Type B pancreatic cell (in vitro differentiated cells): ENCODE measurements at regions not wholly inside any gene's neighbourhood (a gene's known extent, or its start where the extent isn't known, plus 50 kb on each side); places are given as distances from the start of the nearest gene placed in this dataset.

Experiments used
- DNase-seq: peaks from one replicate; pipeline ENCODE4 v3.0.0; 2021; ENCODE audit warnings: mixed read lengths; ENCODE audit not compliant: unreplicated experiment; ENCODE audit errors: extremely low spot score
- H3K27ac Mint-ChIP-seq: 2 replicates; pipeline ENCODE4 v1.8.0; 2021; ENCODE audit warnings: mild to moderate bottlenecking, mixed read lengths
- H3K27me3 Mint-ChIP-seq: 2 replicates; pipeline ENCODE4 v1.8.0; 2021; ENCODE audit warnings: mixed read lengths
- H3K36me3 Mint-ChIP-seq: 2 replicates; pipeline ENCODE4 v1.8.0; 2021; ENCODE audit warnings: mixed read lengths
- H3K4me1 Mint-ChIP-seq: one replicate; pipeline ENCODE4 v1.8.0; 2021; ENCODE audit warnings: mixed read lengths; ENCODE audit not compliant: unreplicated experiment
- H3K4me3 Mint-ChIP-seq: 2 replicates; pipeline ENCODE4 v1.8.0; 2021; ENCODE audit warnings: mild to moderate bottlenecking, mixed read lengths
- H3K9me3 Mint-ChIP-seq: 2 replicates; pipeline ENCODE4 v1.8.0; 2021; ENCODE audit warnings: mixed read lengths
- TF ChIP-seq, protein P1 (sequence below): fragments of 200-600 bp; sonication (generic); conservative IDR thresholded peaks from 2 replicates; pipeline ENCODE4 v1.5.0; 2021; ENCODE audit warnings: antibody characterized with exemption, mild to moderate bottlenecking

DNA sequence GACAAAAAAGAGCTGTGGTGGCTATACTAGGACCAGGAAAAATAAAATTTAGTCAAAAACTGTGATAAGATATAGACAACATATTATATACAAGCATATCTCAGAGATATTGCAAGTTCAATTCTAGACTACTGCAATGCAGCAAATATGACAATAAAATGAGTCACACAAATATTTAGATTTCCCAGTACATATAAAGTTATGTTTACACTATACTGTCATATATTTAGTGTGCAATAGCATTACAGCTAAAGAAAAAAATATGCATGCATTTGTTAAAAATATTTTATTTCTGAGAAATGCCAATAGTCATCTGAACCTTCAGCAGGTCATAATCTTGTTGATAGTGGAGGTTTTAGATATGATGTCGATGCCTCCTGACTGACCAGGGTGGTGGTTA lies 72.1 kb downstream of the AKR1C4 start:
- no peak overlapping the region for H3K4me3 Mint-ChIP-seq
- no peaks in the 10 kb centered on the region for H3K36me3 Mint-ChIP-seq
- no peaks in the 10 kb centered on the region for H3K9me3 Mint-ChIP-seq
- no peak for DNase-seq
- no peaks in the 10 kb centered on the region for H3K27me3 Mint-ChIP-seq
- TF ChIP-seq, protein P1, sequence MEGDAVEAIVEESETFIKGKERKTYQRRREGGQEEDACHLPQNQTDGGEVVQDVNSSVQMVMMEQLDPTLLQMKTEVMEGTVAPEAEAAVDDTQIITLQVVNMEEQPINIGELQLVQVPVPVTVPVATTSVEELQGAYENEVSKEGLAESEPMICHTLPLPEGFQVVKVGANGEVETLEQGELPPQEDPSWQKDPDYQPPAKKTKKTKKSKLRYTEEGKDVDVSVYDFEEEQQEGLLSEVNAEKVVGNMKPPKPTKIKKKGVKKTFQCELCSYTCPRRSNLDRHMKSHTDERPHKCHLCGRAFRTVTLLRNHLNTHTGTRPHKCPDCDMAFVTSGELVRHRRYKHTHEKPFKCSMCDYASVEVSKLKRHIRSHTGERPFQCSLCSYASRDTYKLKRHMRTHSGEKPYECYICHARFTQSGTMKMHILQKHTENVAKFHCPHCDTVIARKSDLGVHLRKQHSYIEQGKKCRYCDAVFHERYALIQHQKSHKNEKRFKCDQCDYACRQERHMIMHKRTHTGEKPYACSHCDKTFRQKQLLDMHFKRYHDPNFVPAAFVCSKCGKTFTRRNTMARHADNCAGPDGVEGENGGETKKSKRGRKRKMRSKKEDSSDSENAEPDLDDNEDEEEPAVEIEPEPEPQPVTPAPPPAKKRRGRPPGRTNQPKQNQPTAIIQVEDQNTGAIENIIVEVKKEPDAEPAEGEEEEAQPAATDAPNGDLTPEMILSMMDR: no peak
- H3K27ac Mint-ChIP-seq: no peak overlapping the region
- no peaks in the 10 kb centered on the region for H3K4me1 Mint-ChIP-seq

DNA sequence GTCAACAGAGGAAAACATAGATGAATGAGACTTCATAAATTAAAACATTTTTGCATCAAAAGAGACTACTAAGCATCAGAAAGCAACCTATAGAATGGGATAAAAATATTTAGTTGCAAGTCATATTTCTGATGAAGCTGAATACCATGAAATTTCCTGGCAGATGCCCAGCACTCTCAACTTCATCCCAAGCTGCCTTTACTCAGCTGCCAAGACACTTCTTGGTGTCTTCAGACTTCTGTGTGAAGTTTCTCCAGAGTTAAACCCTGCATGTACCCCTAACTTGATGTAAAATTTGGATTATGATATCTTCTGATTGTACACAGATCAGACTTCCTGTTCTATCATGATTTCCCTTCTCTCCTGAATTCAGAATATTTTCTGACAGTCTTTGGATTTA lies 73.2 kb downstream of the AKR1C4 start:
- H3K4me3 Mint-ChIP-seq: no peak overlapping the region
- DNase-seq: no peak
- H3K36me3 Mint-ChIP-seq: no peaks in the 10 kb centered on the region
- no peaks in the 10 kb centered on the region for H3K27me3 Mint-ChIP-seq
- H3K27ac Mint-ChIP-seq: no peak overlapping the region
- TF ChIP-seq, protein P1: no peak
- no peaks in the 10 kb centered on the region for H3K4me1 Mint-ChIP-seq
- no peaks in the 10 kb centered on the region for H3K9me3 Mint-ChIP-seq

DNA sequence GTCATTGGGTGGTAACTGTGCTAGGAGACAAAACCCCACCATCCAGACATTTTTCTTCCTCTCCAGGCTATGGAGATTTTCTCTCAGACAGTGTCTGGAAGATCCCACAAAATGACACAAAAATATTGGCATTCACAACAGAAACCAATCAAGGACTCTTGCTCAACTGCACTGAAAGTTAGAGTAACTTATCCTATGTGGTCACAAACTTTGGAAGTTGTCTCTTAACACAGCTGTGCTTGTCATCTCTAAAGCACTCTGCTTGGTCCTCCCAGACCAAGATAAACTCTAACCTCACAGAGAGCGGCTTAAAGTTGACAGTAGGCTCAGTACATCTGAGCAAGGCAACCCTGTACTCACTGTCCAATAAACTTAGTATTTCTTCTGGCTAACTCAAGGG lies 74.9 kb downstream of the AKR1C4 start:
- Mint-ChIP-seq H3K36me3 (no peaks in the 10 kb centered on the region), H3K4me1 (no peaks in the 10 kb centered on the region), H3K27ac (no peak overlapping the region), H3K9me3 (no peaks in the 10 kb centered on the region), H3K27me3 (no peaks in the 10 kb centered on the region), H3K4me3 (no peak overlapping the region)
- TF ChIP-seq, protein P1: no peak
- no peak for DNase-seq

DNA sequence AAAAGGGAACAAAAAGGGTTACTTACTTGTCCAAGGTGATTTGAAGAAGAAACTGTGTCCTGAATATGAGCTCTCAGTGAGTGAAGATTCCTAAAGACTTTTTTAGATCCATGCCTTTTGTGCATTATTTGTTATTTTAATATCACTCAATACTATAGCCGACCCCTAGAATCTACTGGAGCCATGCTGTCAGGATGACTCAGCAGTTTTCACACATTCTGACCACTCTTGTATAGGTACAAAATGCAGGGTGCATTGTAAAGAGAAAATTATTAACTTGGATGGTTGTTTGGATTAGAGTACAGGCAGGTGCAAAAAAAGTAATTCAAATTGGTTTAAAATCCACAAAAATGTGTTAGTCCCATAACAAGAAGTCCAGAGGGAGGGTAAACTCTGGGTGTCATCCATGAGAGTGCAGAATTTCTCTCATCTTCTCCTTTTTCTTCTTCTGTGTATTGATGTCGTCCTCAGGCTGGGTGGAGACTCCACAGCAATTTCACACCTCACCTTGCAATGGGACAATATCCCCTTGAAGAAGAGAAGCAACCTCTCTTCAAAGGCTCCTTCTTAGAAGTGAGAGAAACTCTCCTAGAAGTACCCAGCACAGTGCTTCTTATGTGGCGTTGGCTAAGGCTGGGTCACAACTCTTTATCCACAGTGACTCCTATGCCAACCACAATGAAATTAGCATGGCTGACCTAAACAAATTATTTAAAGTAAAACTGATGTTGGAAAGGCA lies 75.6 kb downstream of the AKR1C4 start:
- peaks cover 2% of the 10 kb centered on the region for H3K9me3 Mint-ChIP-seq
- no peak overlapping the region for H3K4me3 Mint-ChIP-seq
- no peaks in the 10 kb centered on the region for H3K36me3 Mint-ChIP-seq
- H3K27me3 Mint-ChIP-seq: peaks cover under 1% of the 10 kb centered on the region
- H3K27ac Mint-ChIP-seq: no peak overlapping the region
- TF ChIP-seq, protein P1: no peak
- H3K4me1 Mint-ChIP-seq: no peaks in the 10 kb centered on the region
- DNase-seq: no peak

GRCh38 chr10:5274795-5275194 lies 78.2 kb downstream of the AKR1C4 start:
- Mint-ChIP-seq H3K4me3 (no peak overlapping the region), H3K27ac (no peak overlapping the region), H3K9me3 (peaks cover 6% of the 10 kb centered on the region), H3K4me1 (no peaks in the 10 kb centered on the region), H3K36me3 (no peaks in the 10 kb centered on the region), H3K27me3 (peaks cover 10% of the 10 kb centered on the region)
- TF ChIP-seq, protein P1: no peak
- DNase-seq: no peak
